Coronary artery (tissue), 2 donors: ENCODE measurements at regions not wholly inside any gene's neighbourhood (a gene's known extent, or its start where the extent isn't known, plus 50 kb on each side); places are given as distances from the start of the nearest gene placed in this dataset.

Experiments
- DNase-seq: peaks from one replicate; pipeline ENCODE4 v3.0.0-alpha.2; 2017; ENCODE audit warnings: low spot score
- H3K27ac ChIP-seq, 2 donors: fragments of 200-600 bp; sonication (generic); one replicate each; pipeline ENCODE4 v1.5.1; 2016 to 2019
- H3K4me3 ChIP-seq: fragments of 200-600 bp; sonication (generic); 2 replicates; pipeline ENCODE4 v1.5.1; 2016; ENCODE audit warnings: mild to moderate bottlenecking, moderate library complexity
- TF ChIP-seq, protein P1 (sequence below): fragments of 200-600 bp; sonication (generic); IDR thresholded peaks from one replicate; pipeline ENCODE4 v1.5.1; 2019; ENCODE audit warnings: antibody characterized with exemption

DNA sequence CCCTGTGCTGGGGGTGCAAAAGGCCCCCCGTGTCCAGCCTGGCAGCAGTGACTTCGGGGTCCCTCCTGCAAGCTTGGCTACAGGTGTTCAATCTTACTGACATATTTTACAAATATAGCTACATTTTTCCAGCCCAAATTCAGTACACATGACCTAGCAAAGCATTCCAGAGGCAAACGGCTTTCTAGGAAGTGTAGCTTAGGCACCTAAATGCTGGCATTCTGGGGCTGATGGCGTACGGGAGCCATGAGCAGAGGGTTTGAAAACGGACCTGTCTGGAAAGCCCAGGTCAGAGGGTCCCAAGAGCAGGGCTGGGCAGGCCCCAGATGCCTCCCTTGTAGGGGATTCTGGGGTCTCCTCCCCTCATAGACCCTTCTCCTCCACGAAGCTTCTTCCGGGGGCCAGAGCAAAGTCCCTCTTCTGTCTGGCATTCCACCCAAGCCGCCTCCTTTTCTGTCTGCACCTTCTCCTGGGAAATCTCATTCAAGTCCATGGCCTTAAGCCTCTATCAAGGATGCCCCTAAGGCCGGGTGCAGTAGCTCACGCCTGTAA, 63.3 kb upstream of the ASAP2 start:
- Histone ChIP-seq H3K4me3 (peak overlapping the region; percentile 53), H3K27ac (peak overlapping the region; percentile 71 to 86)
- no peak for DNase-seq
- TF ChIP-seq, protein P1, sequence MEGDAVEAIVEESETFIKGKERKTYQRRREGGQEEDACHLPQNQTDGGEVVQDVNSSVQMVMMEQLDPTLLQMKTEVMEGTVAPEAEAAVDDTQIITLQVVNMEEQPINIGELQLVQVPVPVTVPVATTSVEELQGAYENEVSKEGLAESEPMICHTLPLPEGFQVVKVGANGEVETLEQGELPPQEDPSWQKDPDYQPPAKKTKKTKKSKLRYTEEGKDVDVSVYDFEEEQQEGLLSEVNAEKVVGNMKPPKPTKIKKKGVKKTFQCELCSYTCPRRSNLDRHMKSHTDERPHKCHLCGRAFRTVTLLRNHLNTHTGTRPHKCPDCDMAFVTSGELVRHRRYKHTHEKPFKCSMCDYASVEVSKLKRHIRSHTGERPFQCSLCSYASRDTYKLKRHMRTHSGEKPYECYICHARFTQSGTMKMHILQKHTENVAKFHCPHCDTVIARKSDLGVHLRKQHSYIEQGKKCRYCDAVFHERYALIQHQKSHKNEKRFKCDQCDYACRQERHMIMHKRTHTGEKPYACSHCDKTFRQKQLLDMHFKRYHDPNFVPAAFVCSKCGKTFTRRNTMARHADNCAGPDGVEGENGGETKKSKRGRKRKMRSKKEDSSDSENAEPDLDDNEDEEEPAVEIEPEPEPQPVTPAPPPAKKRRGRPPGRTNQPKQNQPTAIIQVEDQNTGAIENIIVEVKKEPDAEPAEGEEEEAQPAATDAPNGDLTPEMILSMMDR = no peak

DNA sequence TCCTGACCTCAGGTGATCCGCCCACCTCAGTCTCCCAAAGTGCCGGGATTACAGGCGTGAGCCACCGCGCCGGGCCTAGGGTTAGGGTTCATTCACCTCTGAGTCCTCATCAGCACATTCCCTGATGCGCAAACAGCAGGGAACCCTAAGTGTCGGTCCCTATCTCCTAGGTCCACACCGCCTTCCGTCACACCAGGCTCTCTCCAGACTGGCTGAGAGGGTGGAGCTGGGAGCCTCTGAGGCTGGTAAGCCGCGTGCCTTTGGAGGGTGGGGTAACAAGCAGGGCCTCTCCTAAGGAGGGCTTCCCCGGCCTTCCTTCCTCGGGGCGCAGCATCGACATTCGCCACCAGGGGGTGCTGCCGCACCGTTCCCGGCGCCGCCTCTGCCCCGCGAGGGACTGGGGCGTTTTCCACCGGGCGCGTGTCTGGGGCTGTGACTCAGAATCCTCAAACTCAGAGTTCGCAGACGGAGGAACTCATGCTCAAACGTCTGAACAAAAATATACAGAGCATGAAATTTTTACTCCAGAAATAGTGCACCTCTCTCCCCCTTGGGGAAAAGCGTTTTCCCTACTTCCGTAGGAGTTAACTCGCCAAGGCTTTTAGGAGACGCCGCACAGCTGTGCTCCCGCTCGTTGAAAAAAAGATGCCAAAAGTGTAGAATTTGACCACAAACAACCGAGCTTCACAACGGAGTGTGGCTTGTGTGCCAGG, 63.9 kb upstream of the ASAP2 start:
- Histone ChIP-seq H3K4me3 (peak overlapping the region; percentile 53), H3K27ac (peak overlapping the region; percentile 71 to 86)
- DNase-seq = peak; percentile 95
- TF ChIP-seq, protein P1 = peak; percentile 99

DNA sequence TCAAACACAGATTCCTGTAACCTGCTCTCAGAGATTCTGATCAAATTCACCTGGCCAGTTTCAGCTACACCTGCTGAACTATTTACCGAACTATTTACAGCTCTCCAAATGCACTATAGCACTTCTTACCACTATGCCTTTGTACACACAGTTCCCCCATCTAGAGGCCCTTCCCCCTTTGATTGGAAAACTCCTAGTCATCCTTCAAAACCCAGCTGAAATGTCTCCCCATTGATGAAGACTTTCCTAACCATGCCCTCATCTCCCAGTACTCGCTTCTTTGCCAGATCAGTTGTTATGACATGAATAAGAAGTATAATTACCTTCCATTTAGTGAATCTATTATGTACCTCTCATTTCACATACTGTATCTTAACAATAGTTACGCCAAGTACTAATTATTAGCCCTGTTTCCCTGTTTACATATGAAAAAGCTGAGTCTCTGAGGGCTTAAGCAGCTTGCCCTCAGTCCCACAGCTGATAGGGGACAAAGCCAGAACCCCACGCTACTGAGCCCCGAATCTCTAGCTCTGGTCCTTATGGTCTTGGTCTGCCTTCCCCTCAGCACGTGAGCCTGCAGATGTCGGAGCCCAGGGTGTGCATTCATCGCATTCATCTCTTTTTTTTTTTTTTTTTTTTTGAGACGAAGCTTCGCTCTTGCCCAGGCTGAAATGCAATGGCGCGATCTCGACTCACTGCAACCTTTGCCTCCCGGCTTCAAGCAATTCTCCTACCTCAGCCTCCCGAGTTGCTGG, 64.7 kb upstream of the ASAP2 start:
- DNase-seq = no peak
- peak overlapping the region in 1 of 2 donors; percentile 86 for H3K27ac ChIP-seq
- H3K4me3 ChIP-seq = no peak overlapping the region
- TF ChIP-seq, protein P1 = no peak

DNA sequence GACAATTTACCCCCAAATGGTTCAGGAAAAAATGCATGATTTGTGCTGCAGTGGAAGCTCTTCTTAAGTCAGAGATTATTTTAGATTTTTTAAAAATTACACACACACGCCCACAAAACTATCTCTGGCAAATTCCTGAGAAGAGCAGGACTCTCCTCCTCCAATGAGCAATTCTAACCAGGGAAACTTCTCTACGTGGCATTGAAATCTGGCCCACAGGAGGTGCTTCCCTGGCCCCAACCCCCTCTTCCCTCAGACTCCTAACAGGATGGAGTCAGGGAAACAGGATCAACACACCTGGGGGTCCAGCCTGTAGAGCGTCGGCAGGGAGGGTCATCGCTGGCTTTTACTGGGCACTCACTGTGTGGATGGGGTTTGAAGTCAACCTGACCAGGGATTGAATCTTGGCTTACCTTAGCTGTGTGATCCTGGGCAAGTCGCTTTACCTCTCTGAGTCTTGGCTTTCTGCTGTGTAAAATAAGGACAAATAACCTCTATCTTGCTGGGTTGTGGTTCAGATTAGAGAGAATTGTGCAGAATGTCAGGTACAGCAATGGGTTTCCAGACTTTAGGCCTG, 65.4 kb upstream of the ASAP2 start:
- no peak for DNase-seq
- Histone ChIP-seq H3K27ac (no peak overlapping the region), H3K4me3 (no peak overlapping the region)
- TF ChIP-seq, protein P1 = no peak

DNA sequence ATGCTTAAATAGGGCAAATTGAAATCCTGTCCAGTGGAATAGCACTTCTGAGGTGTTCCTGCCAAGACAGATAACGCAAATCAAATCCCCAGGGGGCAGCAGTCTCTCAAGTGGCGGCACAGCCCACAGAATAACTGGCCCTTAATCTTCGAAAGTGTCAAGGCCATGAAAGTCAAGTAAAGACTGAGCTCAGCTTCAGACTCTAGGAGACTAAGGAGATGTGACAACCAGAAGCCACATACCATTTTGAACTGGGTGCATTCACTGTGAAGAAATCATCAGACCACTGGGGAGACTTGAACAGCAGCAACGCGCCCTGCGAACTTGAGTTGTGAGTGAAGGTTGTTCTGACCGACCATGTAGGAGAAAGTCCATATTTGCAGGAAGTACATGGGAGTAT, 66.0 kb upstream of the ASAP2 start:
- TF ChIP-seq, protein P1 = no peak
- Histone ChIP-seq H3K4me3 (no peak overlapping the region), H3K27ac (no peak overlapping the region)
- no peak for DNase-seq

DNA sequence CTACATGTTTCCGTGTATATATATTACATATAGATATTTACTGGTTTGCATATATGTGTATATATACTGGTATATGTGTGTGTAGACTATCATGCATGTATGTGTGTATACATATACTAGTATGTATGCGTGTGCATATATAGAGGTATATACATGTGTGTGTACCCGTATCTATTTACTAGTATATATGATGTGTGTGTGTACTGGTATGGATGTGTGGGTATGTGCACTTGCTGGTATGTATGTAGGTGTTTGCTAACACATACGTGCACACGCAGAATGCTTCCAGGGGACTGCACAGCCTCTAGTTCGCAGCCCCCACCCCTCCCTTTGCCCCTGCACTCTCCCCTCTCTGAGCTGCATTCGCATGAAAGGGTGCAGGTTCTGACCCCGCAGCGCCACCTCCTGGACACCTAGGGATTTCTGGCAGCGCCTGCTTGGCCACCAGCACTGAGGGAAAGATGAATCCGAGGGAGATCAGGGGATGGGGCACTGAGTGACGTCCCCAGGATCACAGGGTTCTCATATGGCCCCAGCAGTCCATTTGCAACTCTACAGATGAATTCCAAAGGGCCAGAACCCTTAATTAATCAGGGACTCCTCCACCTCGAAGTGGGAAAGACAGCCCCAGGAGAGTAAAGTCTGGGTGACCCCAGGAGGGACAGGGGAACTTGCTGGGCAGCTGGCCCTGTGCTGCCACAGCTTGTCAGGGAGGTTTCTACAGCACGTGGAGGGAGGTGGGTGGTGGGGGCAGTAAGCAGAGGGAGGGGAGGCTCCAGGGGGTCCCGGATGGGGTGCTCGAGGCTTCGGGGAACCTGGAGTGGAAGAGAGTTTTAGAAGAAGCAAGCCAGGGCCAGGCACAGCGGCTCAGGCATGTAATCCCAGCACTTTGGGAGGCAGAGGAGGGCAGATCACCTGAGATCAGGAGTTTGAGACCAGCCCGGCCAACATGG, 66.8 kb upstream of the ASAP2 start:
- TF ChIP-seq, protein P1 = peak; percentile 84
- H3K4me3 ChIP-seq = no peak overlapping the region
- H3K27ac ChIP-seq = no peak overlapping the region
- DNase-seq = no peak
